ENCODE measurements at regions not wholly inside any gene's neighbourhood (a gene's known extent, or its start where the extent isn't known, plus 50 kb on each side); places are given as distances from the start of the nearest gene placed in this dataset.
"Not testable (repeated sequence)": the region's sequence is repeated elsewhere in the genome, so short reads cannot be mapped to it uniquely, and the experiment has no call there.

GRCh38 chr14:40652089-40652691, 954.5 kb upstream of the LRFN5 start:
- DNase-seq: no peak
- no peak overlapping the region for H3K4me3 ChIP-seq
- H3K27ac ChIP-seq: no peak overlapping the region
- no peaks in the 10 kb centered on the region for H3K27me3 ChIP-seq
- no peak for TF ChIP-seq POLR2A (IDR thresholded peaks at IDR 0.05)
- no peaks in the 10 kb centered on the region for H3K9me3 ChIP-seq
- H3K36me3 ChIP-seq: no peaks in the 10 kb centered on the region
- intact Hi-C loops (cut with DNase I): no loop called here
- no peaks in the 10 kb centered on the region for H3K4me1 ChIP-seq

- Histone ChIP-seq H3K4me3 (no peak overlapping the region), H3K4me1 (no peaks in the 10 kb centered on the region), H3K27me3 (no peaks in the 10 kb centered on the region), H3K9me3 (peaks cover 0 to 4% (median 3%) of the 10 kb centered on the region in 3 donors), H3K36me3 (no peaks in the 10 kb centered on the region), H3K27ac (no peak overlapping the region)
- no peak for DNase-seq
- 70 to 83% methylated on average over 1 of the region's 1 CpG for WGBS, 2 donors
- no peak for TF ChIP-seq CTCF (IDR thresholded peaks at IDR 0.05)
- no peak for TF ChIP-seq POLR2A (IDR thresholded peaks at IDR 0.05)
- intact Hi-C loops (cut with DNase I): no loop called here
Observed at GRCh38 chr14:40630471-40630870, 976.2 kb upstream of the LRFN5 start.

- 100% methylated on average over 2 of the region's 44 CpGs; no CpG with 5 or more reads in 1 of the 2 donors for WGBS, 2 donors
- intact Hi-C loops (cut with DNase I): not testable (repeated sequence)
Observed at GRCh38 chr14:40629551-40630137, 977.0 kb upstream of the LRFN5 start.

GRCh38 chr14:40629144-40629543, 977.5 kb upstream of the LRFN5 start:
- Histone ChIP-seq H3K9me3 (peaks cover 0 to 4% (median 3%) of the 10 kb centered on the region in 3 donors), H3K27ac (no peak overlapping the region), H3K36me3 (no peaks in the 10 kb centered on the region), H3K4me1 (no peaks in the 10 kb centered on the region), H3K4me3 (no peak overlapping the region), H3K27me3 (no peaks in the 10 kb centered on the region)
- WGBS, 2 donors: 52 to 58% methylated on average over 3 of the region's 3 CpGs
- no peak for DNase-seq
- intact Hi-C loops (cut with DNase I): no loop called here
- TF ChIP-seq POLR2A (IDR thresholded peaks at IDR 0.05) (no peak), CTCF (IDR thresholded peaks at IDR 0.05) (no peak)

More at GRCh38 chr14:40629551-40630137, 977.0 kb upstream of the LRFN5 start:
- H3K4me1 ChIP-seq, H3K9me3 ChIP-seq, H3K4me3 ChIP-seq, H3K27me3 ChIP-seq, H3K36me3 ChIP-seq, H3K27ac ChIP-seq, DNase-seq: not testable (repeated sequence)

GRCh38 chr14:40623643-40624042, 983.0 kb upstream of the LRFN5 start:
- no peak overlapping the region for H3K27ac ChIP-seq

More at GRCh38 chr14:40623643-40624042, 983.0 kb upstream of the LRFN5 start:
- Histone ChIP-seq H3K27me3 (no peaks in the 10 kb centered on the region), H3K36me3 (no peaks in the 10 kb centered on the region), H3K4me3 (no peak overlapping the region), H3K9me3 (peaks cover 0 to 3% (median 0%) of the 10 kb centered on the region in 3 donors), H3K4me1 (no peaks in the 10 kb centered on the region)
- WGBS, 2 donors: 11 to 17% methylated on average over 2 of the region's 2 CpGs
- no peak for DNase-seq
- TF ChIP-seq POLR2A (IDR thresholded peaks at IDR 0.05) (no peak), CTCF (IDR thresholded peaks at IDR 0.05) (no peak)
- intact Hi-C loops (cut with DNase I): no loop called here
